IPS-18c (cell line): ENCODE measurements at regions not wholly inside any gene's neighbourhood (a gene's known extent, or its start where the extent isn't known, plus 50 kb on each side); places are given as distances from the start of the nearest gene placed in this dataset.
"Not testable (repeated sequence)": the region's sequence is repeated elsewhere in the genome, so short reads cannot be mapped to it uniquely, and the experiment has no call there.

Experiments
- H3K4me3 ChIP-seq: 2 replicates; pipeline ENCODE4 v1.7.0; 2013; ENCODE audit warnings: low read depth, mild to moderate bottlenecking, low read length, moderate library complexity; ENCODE audit not compliant: insufficient read depth
- H3K9me3 ChIP-seq: one replicate; pipeline ENCODE4 v1.6.1; 2013; ENCODE audit warnings: mild to moderate bottlenecking, low read length, moderate library complexity; ENCODE audit not compliant: control insufficient read depth, insufficient read depth

GRCh38 chr22:11253000-11253511, 4274.9 kb upstream of the OR11H1 start:
- Histone ChIP-seq H3K9me3 (peaks cover 2% of the 10 kb centered on the region), H3K4me3 (no peak overlapping the region)

GRCh38 chr22:11270981-11271380, 4257.0 kb upstream of the OR11H1 start:
- not testable (repeated sequence) for H3K9me3 ChIP-seq, H3K4me3 ChIP-seq

- not testable (repeated sequence) for H3K4me3 ChIP-seq
- H3K9me3 ChIP-seq: peaks cover 16% of the 10 kb centered on the region
Measured at GRCh38 chr22:11285116-11285838, 4242.7 kb upstream of the OR11H1 start.

GRCh38 chr22:11285839-11286205, 4242.2 kb upstream of the OR11H1 start:
- H3K9me3 ChIP-seq: peaks cover 16% of the 10 kb centered on the region
- H3K4me3 ChIP-seq: not testable (repeated sequence)

- H3K4me3 ChIP-seq: peak overlapping the region; percentile 2; the same call in 1 of the 2 replicates
- H3K9me3 ChIP-seq: peaks cover 20% of the 10 kb centered on the region
Measured at GRCh38 chr22:11288246-11289220, 4239.5 kb upstream of the OR11H1 start.

- peaks cover 22% of the 10 kb centered on the region for H3K9me3 ChIP-seq
- H3K4me3 ChIP-seq: not testable (repeated sequence)
Measured at GRCh38 chr22:11298126-11298893, 4229.7 kb upstream of the OR11H1 start.

- not testable (repeated sequence) for H3K4me3 ChIP-seq
- H3K9me3 ChIP-seq: peaks cover 30% of the 10 kb centered on the region
Measured at GRCh38 chr22:11302427-11302826, 4225.6 kb upstream of the OR11H1 start.

- not testable (repeated sequence) for H3K4me3 ChIP-seq
- peaks cover 31% of the 10 kb centered on the region for H3K9me3 ChIP-seq
Measured at GRCh38 chr22:11302904-11303303, 4225.1 kb upstream of the OR11H1 start.

- not testable (repeated sequence) for H3K4me3 ChIP-seq
- H3K9me3 ChIP-seq: peaks cover 35% of the 10 kb centered on the region
Measured at GRCh38 chr22:11305179-11305578, 4222.8 kb upstream of the OR11H1 start.

GRCh38 chr22:11306933-11307518, 4221.0 kb upstream of the OR11H1 start:
- H3K4me3 ChIP-seq: not testable (repeated sequence)
- H3K9me3 ChIP-seq: peaks cover 32% of the 10 kb centered on the region

GRCh38 chr22:11307998-11308397, 4220.0 kb upstream of the OR11H1 start:
- Histone ChIP-seq H3K9me3 (peaks cover 32% of the 10 kb centered on the region), H3K4me3 (no peak overlapping the region)

- not testable (repeated sequence) for H3K4me3 ChIP-seq
- peaks cover 32% of the 10 kb centered on the region for H3K9me3 ChIP-seq
Measured at GRCh38 chr22:11309777-11310176, 4218.2 kb upstream of the OR11H1 start.

GRCh38 chr22:11310647-11311046, 4217.3 kb upstream of the OR11H1 start:
- peaks cover 32% of the 10 kb centered on the region for H3K9me3 ChIP-seq

GRCh38 chr22:11312640-11313039, 4215.4 kb upstream of the OR11H1 start:
- H3K9me3 ChIP-seq: peaks cover 20% of the 10 kb centered on the region
- not testable (repeated sequence) for H3K4me3 ChIP-seq

More at GRCh38 chr22:11310647-11311046, 4217.3 kb upstream of the OR11H1 start:
- not testable (repeated sequence) for H3K4me3 ChIP-seq

- peaks cover 19% of the 10 kb centered on the region for H3K9me3 ChIP-seq
Measured at GRCh38 chr22:11313040-11313759, 4214.8 kb upstream of the OR11H1 start.

GRCh38 chr22:11318633-11319032, 4209.4 kb upstream of the OR11H1 start:
- H3K9me3 ChIP-seq, H3K4me3 ChIP-seq: not testable (repeated sequence)

More at GRCh38 chr22:11313040-11313759, 4214.8 kb upstream of the OR11H1 start:
- not testable (repeated sequence) for H3K4me3 ChIP-seq
